NT2/D1 (cell line): ENCODE measurements at regions not wholly inside any gene's neighbourhood (a gene's known extent, or its start where the extent isn't known, plus 50 kb on each side); places are given as distances from the start of the nearest gene placed in this dataset.

ENCODE experiments used
- DNase-seq: peaks from one replicate; pipeline ENCODE4 v3.0.0-alpha.2; 2011; ENCODE audit warnings: low read depth, low spot score
- H3K27me3 ChIP-seq: 2 replicates; pipeline ENCODE4 v1.6.0; 2011; ENCODE audit warnings: mild to moderate bottlenecking; ENCODE audit not compliant: insufficient read length, insufficient read depth
- H3K36me3 ChIP-seq: 2 replicates; pipeline ENCODE4 v1.6.1; 2011; ENCODE audit warnings: mild to moderate bottlenecking, low read length, mixed read lengths; ENCODE audit not compliant: insufficient read depth, insufficient read length
- H3K4me1 ChIP-seq: 2 replicates; pipeline ENCODE4 v1.5.1; 2011; ENCODE audit not compliant: insufficient read depth, insufficient read length
- H3K4me3 ChIP-seq: 2 replicates; pipeline ENCODE4 v1.5.1; 2011; ENCODE audit warnings: low read depth; ENCODE audit not compliant: insufficient read length
- H3K9ac ChIP-seq: 2 replicates; pipeline ENCODE4 v1.6.0; 2011; ENCODE audit warnings: low read depth; ENCODE audit not compliant: insufficient read length
- H3K9me3 ChIP-seq: 2 replicates; pipeline ENCODE4 v1.5.1; 2011; ENCODE audit warnings: mild to moderate bottlenecking, low read length; ENCODE audit not compliant: insufficient read depth
- SUZ12 ChIP-seq: IDR thresholded peaks from 2 replicates; pipeline ENCODE4 v1.6.1; 2011; ENCODE audit not compliant: insufficient read length, insufficient read depth; ENCODE audit errors: extremely low read depth
- YY1 ChIP-seq: IDR thresholded peaks from 2 replicates; pipeline ENCODE4 v1.6.1; 2011; ENCODE audit not compliant: insufficient read length, insufficient read depth
- ZNF274 ChIP-seq: IDR thresholded peaks from 2 replicates; pipeline ENCODE4 v1.6.1; 2011; ENCODE audit warnings: mild to moderate bottlenecking, low read depth, low read length

GRCh38 chrY:7240101-7240500, 328.5 kb upstream of the AMELY start:
- TF ChIP-seq YY1 (no peak), ZNF274 (no peak), SUZ12 (no peak)
- no peak for DNase-seq
- Histone ChIP-seq H3K27me3 (no peaks in the 10 kb centered on the region), H3K4me1 (no peaks in the 10 kb centered on the region), H3K9me3 (no peaks in the 10 kb centered on the region), H3K4me3 (no peak overlapping the region), H3K9ac (no peak overlapping the region), H3K36me3 (no peaks in the 10 kb centered on the region)

GRCh38 chrY:7211971-7212370, 300.4 kb upstream of the AMELY start:
- Histone ChIP-seq H3K4me3 (no peak overlapping the region), H3K36me3 (no peaks in the 10 kb centered on the region)
- no peak for TF ChIP-seq SUZ12
- TF ChIP-seq YY1 = no peak
- no peak for TF ChIP-seq ZNF274

DNA sequence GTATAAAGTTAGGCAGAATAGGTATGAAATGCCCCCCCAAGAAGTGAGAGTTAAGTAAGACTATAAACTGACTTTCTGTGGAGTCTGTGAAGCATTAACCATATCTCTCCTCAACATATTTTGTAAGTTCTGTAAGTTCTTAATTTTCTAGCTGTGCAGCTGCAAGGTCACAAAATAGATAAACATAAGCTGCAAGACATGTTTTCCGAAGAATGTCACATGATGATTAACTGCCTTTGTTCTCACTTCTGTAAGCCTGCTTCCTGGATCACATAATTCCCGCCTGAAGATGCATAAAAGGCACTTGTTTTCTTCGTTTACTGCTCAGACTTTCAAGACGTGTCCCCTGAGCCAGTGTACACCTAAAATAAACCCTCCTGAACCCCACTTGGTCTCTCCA, 292.9 kb upstream of the AMELY start:
- H3K9ac ChIP-seq = no peak overlapping the region
- no peaks in the 10 kb centered on the region for H3K4me1 ChIP-seq
- no peak overlapping the region for H3K4me3 ChIP-seq
- H3K9me3 ChIP-seq = no peaks in the 10 kb centered on the region
- no peaks in the 10 kb centered on the region for H3K27me3 ChIP-seq
- no peak for DNase-seq
- H3K36me3 ChIP-seq = no peaks in the 10 kb centered on the region
- no peak for TF ChIP-seq ZNF274
- TF ChIP-seq YY1 = no peak
- no peak for TF ChIP-seq SUZ12

More at GRCh38 chrY:7211971-7212370, 300.4 kb upstream of the AMELY start:
- Histone ChIP-seq H3K4me1 (no peaks in the 10 kb centered on the region), H3K9me3 (no peaks in the 10 kb centered on the region), H3K27me3 (no peaks in the 10 kb centered on the region), H3K9ac (no peak overlapping the region)
- no peak for DNase-seq

DNA sequence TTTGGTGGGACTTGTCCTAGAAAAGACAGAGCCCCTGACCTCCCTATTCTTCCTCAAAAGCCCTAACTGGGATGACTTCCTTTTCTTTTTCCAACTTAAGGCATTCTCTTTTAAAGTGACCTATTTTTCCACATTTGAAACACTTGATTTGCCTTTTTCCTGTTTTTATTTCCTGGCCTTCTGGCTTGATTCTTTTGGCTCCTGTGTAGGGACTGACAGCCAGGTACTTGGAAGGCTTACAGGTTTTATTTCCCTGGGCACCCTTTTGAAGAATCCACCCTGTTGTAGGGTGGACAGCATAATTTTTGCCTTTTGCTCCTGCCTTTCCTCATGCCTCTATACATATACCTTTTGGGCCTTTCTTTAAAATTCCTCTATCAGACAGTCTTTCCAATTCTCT, 271.0 kb upstream of the AMELY start:
- Histone ChIP-seq H3K4me1 (no peaks in the 10 kb centered on the region), H3K9ac (no peak overlapping the region), H3K9me3 (peaks cover 16% of the 10 kb centered on the region), H3K36me3 (no peaks in the 10 kb centered on the region), H3K27me3 (no peaks in the 10 kb centered on the region), H3K4me3 (no peak overlapping the region)
- DNase-seq = no peak
- TF ChIP-seq SUZ12 (no peak), ZNF274 (no peak), YY1 (no peak)

GRCh38 chrY:7177631-7178030, 266.1 kb upstream of the AMELY start:
- DNase-seq = no peak
- H3K9ac ChIP-seq = no peak overlapping the region
- H3K36me3 ChIP-seq = no peaks in the 10 kb centered on the region
- H3K27me3 ChIP-seq = no peaks in the 10 kb centered on the region
- TF ChIP-seq SUZ12 (no peak), YY1 (no peak), ZNF274 (no peak)
- H3K9me3 ChIP-seq = no peaks in the 10 kb centered on the region
- no peaks in the 10 kb centered on the region for H3K4me1 ChIP-seq
- H3K4me3 ChIP-seq = no peak overlapping the region

DNA sequence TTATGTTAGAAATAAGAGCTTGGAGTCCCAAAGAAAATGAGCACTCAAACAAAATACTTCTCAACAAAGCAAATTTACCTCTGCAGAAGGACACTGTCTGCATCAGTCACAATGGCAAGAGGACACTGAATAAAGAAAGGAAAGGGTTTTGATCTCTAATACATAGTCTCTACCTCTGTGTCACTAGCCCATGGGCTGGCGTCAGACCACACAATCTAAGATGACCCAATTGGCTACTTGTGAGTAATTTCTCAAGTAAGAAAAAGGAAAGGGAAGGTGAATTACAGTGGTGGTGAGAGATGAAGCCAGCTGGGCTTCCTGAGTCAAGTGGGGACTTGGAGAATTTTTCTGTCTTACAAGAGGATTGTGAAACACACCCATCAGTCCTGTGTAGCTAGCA, 257.9 kb upstream of the AMELY start:
- Histone ChIP-seq H3K9me3 (no peaks in the 10 kb centered on the region), H3K9ac (no peak overlapping the region), H3K36me3 (no peaks in the 10 kb centered on the region), H3K4me1 (no peaks in the 10 kb centered on the region), H3K27me3 (no peaks in the 10 kb centered on the region), H3K4me3 (no peak overlapping the region)
- DNase-seq = no peak
- no peak for TF ChIP-seq ZNF274
- TF ChIP-seq YY1 = no peak
- no peak for TF ChIP-seq SUZ12

DNA sequence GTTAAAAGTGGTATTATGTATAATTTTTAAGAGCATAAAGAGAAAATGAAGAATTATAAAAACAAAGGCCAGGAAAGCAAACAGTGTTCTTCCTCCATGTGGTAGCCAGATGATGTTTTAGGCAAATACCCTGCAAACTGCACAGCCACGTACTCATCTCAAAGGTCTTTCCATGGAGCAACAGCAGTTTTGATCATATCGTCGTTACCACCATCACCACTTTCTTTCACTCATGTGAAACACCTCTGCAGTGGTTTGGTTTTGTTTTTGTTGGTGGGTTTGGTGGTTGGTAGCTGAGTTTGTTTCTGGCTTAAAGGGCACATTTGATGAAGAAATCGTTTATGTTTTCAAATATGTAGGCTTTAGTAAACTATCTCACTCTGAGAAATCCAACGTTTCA, 229.9 kb upstream of the AMELY start:
- DNase-seq = no peak
- no peak overlapping the region for H3K4me3 ChIP-seq
- no peak for TF ChIP-seq YY1
- TF ChIP-seq ZNF274 = no peak
- TF ChIP-seq SUZ12 = no peak
- no peak overlapping the region for H3K9ac ChIP-seq
- H3K36me3 ChIP-seq = no peaks in the 10 kb centered on the region
- H3K27me3 ChIP-seq = no peaks in the 10 kb centered on the region
- no peaks in the 10 kb centered on the region for H3K9me3 ChIP-seq
- no peaks in the 10 kb centered on the region for H3K4me1 ChIP-seq
